Mucosa of stomach (tissue), 1 donor: ENCODE measurements at regions not wholly inside any gene's neighbourhood (a gene's known extent, or its start where the extent isn't known, plus 50 kb on each side); places are given as distances from the start of the nearest gene placed in this dataset.

Source experiments
- H3K27me3 ChIP-seq: one replicate; pipeline ENCODE4 v1.7.0; 2013; ENCODE audit warnings: mild to moderate bottlenecking, low read length; ENCODE audit not compliant: control insufficient read depth, insufficient read depth
- H3K36me3 ChIP-seq: one replicate; pipeline ENCODE4 v1.7.0; 2013; ENCODE audit warnings: low read length; ENCODE audit not compliant: control insufficient read depth, insufficient read depth
- H3K4me1 ChIP-seq: one replicate; pipeline ENCODE4 v1.7.0; 2013; ENCODE audit warnings: mild to moderate bottlenecking, low read length; ENCODE audit not compliant: control insufficient read depth, insufficient read depth
- H3K4me3 ChIP-seq: one replicate; pipeline ENCODE4 v1.7.0; 2013; ENCODE audit warnings: low read length
- H3K9ac ChIP-seq: one replicate; pipeline ENCODE4 v1.7.0; 2013; ENCODE audit warnings: mild to moderate bottlenecking, low read length, moderate library complexity
- H3K9me3 ChIP-seq: one replicate; pipeline ENCODE4 v1.7.0; 2013; ENCODE audit warnings: mild to moderate bottlenecking, low read length, moderate library complexity; ENCODE audit not compliant: control insufficient read depth
- donor health status: Pancreatic carcinoma.

DNA sequence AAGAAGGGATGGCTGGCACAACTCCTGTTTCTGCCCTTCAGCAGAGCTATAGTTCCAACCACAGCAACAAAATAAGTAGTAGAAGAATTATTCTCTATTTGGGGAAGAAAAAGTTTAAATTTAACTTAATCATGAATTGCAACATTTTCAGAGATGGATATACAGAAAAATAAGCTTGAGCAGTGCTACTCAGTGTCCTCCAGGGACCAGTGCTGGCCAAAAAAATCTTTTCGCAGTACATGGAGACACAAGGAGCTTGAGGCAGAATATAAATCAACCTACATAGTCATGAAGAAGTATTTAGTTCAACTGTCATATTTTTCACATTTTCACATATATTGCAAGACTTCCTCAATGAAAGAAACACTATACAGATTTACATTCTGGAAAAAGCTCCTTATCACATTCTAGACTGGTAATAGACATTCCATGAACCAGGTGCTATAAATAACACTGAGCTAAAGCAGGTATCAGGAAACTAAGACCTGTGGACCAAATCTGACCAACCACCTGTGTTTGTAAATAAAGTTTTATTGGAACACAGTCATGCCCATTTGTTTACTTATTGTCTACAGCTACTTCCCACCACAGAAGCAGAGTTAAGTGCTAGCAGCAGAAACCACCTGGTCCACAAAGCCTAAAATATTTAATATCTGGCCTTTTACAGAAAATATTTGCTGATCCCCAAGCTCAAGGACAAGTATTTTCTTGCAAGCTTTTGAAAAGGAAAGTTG, 101.9 kb downstream of the RGS21 start:
- Histone ChIP-seq H3K4me3 (no peak overlapping the region), H3K9me3 (no peaks in the 10 kb centered on the region), H3K9ac (no peak overlapping the region), H3K27me3 (no peaks in the 10 kb centered on the region), H3K36me3 (no peaks in the 10 kb centered on the region), H3K4me1 (no peaks in the 10 kb centered on the region)

DNA sequence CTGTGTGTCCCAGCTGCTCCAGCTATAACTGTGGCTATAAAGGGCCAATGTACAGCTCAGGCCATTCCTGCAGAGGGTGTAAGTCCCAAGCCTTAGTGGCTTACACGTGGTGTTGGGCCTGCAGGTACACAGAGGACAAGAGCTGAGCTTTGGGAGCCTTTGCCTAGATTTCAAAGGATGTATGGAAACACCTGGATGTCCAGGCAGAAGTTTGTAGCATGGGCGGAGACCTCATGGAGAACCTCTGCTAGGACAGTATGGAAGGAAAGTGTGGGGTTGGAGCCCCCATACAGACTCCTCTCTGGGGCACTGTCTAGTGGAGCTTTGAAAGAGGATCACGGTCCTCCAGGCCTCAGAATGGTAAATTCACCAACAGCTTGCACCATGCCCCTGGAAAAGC, 113.9 kb downstream of the RGS21 start:
- H3K9me3 ChIP-seq = no peaks in the 10 kb centered on the region
- no peak overlapping the region for H3K9ac ChIP-seq
- no peaks in the 10 kb centered on the region for H3K4me1 ChIP-seq
- no peaks in the 10 kb centered on the region for H3K36me3 ChIP-seq
- no peak overlapping the region for H3K4me3 ChIP-seq
- H3K27me3 ChIP-seq = no peaks in the 10 kb centered on the region

GRCh38 chr1:192435704-192436103, 118.9 kb downstream of the RGS21 start:
- Histone ChIP-seq H3K27me3 (no peaks in the 10 kb centered on the region), H3K9ac (no peak overlapping the region)

GRCh38 chr1:192436441-192437078, 119.8 kb downstream of the RGS21 start:
- Histone ChIP-seq H3K4me3 (no peak overlapping the region), H3K36me3 (no peaks in the 10 kb centered on the region), H3K9ac (no peak overlapping the region), H3K9me3 (no peaks in the 10 kb centered on the region), H3K27me3 (no peaks in the 10 kb centered on the region), H3K4me1 (no peaks in the 10 kb centered on the region)

More at GRCh38 chr1:192435704-192436103, 118.9 kb downstream of the RGS21 start:
- H3K9me3 ChIP-seq = no peaks in the 10 kb centered on the region
- H3K36me3 ChIP-seq = no peaks in the 10 kb centered on the region
- H3K4me3 ChIP-seq = no peak overlapping the region
- no peaks in the 10 kb centered on the region for H3K4me1 ChIP-seq

DNA sequence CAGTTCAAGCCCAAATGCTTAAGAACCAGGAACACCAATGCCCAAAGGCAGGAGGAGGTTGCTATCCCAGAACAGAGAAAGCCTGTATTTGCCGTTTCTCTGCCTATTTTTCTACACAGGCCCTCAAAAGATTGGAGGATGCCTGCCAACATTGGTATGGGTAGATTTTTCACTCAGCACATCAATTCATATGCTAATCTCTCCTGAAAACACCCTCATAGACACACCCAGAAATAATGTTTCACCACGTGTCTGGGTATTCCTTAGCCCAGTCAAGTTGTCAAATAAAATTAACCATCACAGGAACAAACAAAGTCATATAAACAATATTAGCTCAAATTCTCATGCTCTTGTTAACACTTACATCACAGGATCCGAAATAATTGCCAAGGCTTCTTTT, 121.9 kb downstream of the RGS21 start:
- H3K9me3 ChIP-seq = no peaks in the 10 kb centered on the region
- H3K9ac ChIP-seq = no peak overlapping the region
- no peak overlapping the region for H3K4me3 ChIP-seq
- no peaks in the 10 kb centered on the region for H3K27me3 ChIP-seq
- no peaks in the 10 kb centered on the region for H3K4me1 ChIP-seq
- H3K36me3 ChIP-seq = no peaks in the 10 kb centered on the region

DNA sequence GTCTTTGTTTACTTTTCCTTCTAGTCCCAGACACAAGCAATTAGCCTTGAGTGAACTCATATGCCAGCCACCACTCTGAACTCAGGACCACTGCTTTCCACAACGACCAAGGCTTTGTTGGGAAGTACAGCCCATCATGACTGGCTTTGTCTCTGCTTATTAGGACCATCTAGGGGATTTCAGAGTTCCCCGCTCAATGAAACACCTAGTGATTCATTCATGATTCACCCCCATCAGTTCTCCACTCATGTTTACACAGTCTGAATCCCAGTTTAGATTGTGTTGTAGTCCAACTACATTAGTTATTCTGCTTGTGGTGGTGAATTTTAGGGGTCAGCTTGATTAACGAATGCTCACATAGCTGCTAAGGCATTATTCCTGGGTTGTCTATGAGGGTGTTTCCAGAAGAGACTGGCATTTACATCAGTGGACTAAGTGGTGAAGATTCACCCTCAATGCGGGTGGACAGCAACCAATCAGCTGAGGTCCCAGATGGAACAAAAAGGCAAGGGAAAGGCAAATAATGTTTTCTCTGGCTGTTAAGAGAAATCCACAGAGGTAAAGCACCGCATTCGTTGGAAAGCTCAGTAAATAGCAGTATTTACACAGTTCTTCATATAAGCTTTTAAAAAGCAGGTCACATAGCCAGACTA, 122.7 kb downstream of the RGS21 start:
- Histone ChIP-seq H3K9me3 (no peaks in the 10 kb centered on the region), H3K4me3 (no peak overlapping the region), H3K9ac (no peak overlapping the region), H3K27me3 (no peaks in the 10 kb centered on the region), H3K4me1 (no peaks in the 10 kb centered on the region), H3K36me3 (no peaks in the 10 kb centered on the region)

DNA sequence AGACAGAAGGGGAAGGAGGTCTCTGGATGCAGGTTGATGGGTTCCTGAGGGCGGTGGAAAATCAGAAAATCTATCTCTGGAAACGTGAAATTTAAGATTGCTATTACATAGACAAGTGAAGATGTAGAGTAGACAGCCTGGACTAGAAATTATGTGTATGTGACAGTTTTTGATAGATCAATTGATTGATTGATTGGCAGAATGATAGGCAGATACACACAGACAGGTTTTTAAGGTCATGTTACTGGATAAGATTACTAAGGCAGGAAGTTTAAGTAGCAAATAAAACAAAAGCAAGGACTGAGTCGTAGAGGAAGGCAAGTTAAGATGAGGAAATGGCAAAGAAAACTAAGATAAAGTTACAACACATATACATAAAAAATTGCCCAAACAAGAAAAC, 124.7 kb downstream of the RGS21 start:
- no peaks in the 10 kb centered on the region for H3K4me1 ChIP-seq
- no peak overlapping the region for H3K9ac ChIP-seq
- no peaks in the 10 kb centered on the region for H3K9me3 ChIP-seq
- H3K36me3 ChIP-seq = no peaks in the 10 kb centered on the region
- no peak overlapping the region for H3K4me3 ChIP-seq
- H3K27me3 ChIP-seq = no peaks in the 10 kb centered on the region

- Histone ChIP-seq H3K4me3 (no peak overlapping the region), H3K4me1 (no peaks in the 10 kb centered on the region), H3K27me3 (no peaks in the 10 kb centered on the region), H3K36me3 (no peaks in the 10 kb centered on the region), H3K9me3 (no peaks in the 10 kb centered on the region), H3K9ac (no peak overlapping the region)
These were observed 125.9 kb downstream of the RGS21 start for GRCh38 chr1:192442736-192443135.

DNA sequence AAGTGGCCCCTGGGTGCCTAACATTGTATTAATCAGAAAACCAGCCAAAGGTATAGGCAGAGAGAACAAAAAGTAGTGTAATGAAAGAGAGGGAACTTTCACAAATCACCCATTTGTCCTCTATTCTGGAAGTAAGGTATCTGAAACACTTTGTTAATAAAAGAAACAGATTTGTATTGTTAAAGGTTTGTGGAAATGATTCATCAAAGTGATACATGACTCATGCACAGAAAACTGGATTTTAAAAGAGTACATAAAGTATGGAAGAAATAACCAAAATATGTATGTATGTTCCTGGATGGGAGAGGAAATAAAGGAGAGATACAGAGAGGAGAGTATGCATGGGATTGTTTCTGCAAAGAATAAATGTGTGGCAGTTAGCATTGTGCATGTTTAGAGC, 126.8 kb downstream of the RGS21 start:
- Histone ChIP-seq H3K9me3 (no peaks in the 10 kb centered on the region), H3K36me3 (no peaks in the 10 kb centered on the region), H3K4me1 (no peaks in the 10 kb centered on the region), H3K9ac (no peak overlapping the region), H3K27me3 (no peaks in the 10 kb centered on the region), H3K4me3 (no peak overlapping the region)

DNA sequence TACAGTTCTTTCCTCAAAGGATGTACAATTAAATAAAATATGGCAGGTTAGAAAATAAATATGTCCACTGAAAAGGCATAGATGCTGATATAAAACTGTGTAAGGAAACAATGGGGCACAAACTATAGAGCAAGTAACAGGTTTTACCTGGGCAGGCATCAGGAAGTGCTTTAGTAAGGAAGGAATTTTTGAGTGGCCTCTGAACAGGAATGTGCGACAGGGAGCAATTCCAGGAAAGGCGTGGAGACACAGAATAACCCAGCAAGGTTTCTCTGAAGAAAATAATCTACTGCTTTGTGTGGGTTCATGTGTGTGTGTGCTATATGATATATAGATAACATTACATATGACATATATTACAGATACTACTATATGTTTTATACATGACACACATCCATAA, 128.4 kb downstream of the RGS21 start:
- Histone ChIP-seq H3K27me3 (no peaks in the 10 kb centered on the region), H3K36me3 (no peaks in the 10 kb centered on the region), H3K9ac (no peak overlapping the region), H3K4me1 (no peaks in the 10 kb centered on the region), H3K9me3 (no peaks in the 10 kb centered on the region), H3K4me3 (no peak overlapping the region)

DNA sequence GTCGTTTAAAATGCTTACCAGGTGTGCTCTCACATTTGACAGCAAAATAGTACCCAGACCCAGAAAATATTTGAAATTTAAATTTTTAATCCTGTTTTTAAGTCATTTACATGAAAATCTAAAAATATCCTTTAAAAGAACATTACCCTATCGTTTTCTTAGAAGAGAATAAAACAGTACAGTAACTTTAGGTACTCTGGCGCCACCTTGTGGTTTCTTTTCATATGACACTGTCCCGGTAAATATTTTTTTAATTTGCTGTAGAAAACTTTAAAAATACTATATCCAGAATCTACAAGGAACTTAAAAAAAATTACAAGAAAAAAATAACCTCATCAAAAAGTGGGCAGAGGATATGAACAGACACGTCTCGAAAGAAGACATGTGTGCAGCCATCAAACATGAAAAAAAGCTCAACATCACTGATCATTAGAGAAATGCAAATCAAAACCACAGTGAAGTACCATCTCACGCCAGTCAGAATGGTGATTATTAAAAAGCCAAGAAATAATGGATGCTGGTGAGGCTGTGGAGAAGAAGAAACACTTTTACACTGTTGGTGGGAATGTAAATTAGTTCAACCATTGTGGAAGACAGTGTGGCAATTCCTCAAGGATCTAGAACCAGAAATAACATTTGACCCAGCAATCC, 129.2 kb downstream of the RGS21 start:
- H3K4me1 ChIP-seq = no peaks in the 10 kb centered on the region
- no peak overlapping the region for H3K9ac ChIP-seq
- no peaks in the 10 kb centered on the region for H3K27me3 ChIP-seq
- H3K9me3 ChIP-seq = no peaks in the 10 kb centered on the region
- no peak overlapping the region for H3K4me3 ChIP-seq
- H3K36me3 ChIP-seq = no peaks in the 10 kb centered on the region

GRCh38 chr1:192448026-192448578, 127.5 kb upstream of the RGS1 start:
- no peaks in the 10 kb centered on the region for H3K9me3 ChIP-seq
- no peak overlapping the region for H3K4me3 ChIP-seq
- H3K36me3 ChIP-seq = no peaks in the 10 kb centered on the region
- no peaks in the 10 kb centered on the region for H3K27me3 ChIP-seq
- no peak overlapping the region for H3K9ac ChIP-seq
- no peaks in the 10 kb centered on the region for H3K4me1 ChIP-seq
